Endothelial cell of umbilical vein (primary cell): ENCODE measurements at regions not wholly inside any gene's neighbourhood (a gene's known extent, or its start where the extent isn't known, plus 50 kb on each side); places are given as distances from the start of the nearest gene placed in this dataset.

Experiments
- BruUV-seq: library from RNA; stranded (reverse); fragments of 400-500 nt; replicated peaks from 2 replicates; lab custom pipeline; 2021; lab: Mats Ljungman, UMichigan
- CTCF ChIA-PET: fragments of 300-600, 350-600 bp; sonication (Branson Sonifier 250); formaldehyde crosslinking; loops from one replicate; lab custom pipeline; 2021; ENCODE audit warnings: antibody characterized with exemption, inconsistent platforms; lab: Charles Lee
- POLR2A ChIA-PET: fragments of 300-600, 350-600 bp; sonication (Branson Sonifier 250); formaldehyde crosslinking; loops from one replicate; lab custom pipeline; 2021; ENCODE audit warnings: antibody characterized with exemption, inconsistent platforms; lab: Charles Lee
- DNase-seq: peaks from one replicate; pipeline ENCODE4 v3.0.0-alpha.2; 2011; ENCODE audit warnings: low read depth, low spot score
- FAIRE-seq: peaks from 2 replicates; lab custom pipeline; 2011; peaks lifted over from hg19 to GRCh38; lab: Jason Lieb, UNC
- H2AFZ ChIP-seq: 2 replicates; pipeline ENCODE4 v1.6.0; 2012; ENCODE audit warnings: low read depth, low read length, control low read depth, inconsistent platforms
- H3K27ac ChIP-seq: 2 replicates; pipeline ENCODE4 v1.5.1; 2011; ENCODE audit warnings: low read depth, mild to moderate bottlenecking, control low read depth, low read length, moderate library complexity; ENCODE audit not compliant: insufficient read depth
- H3K27me3 ChIP-seq, 2 experiments: 2 replicates each; pipeline versions ENCODE4 v1.6.0 to v1.6.1; 2011; ENCODE audit warnings: low read length in 2 of 2, mixed read lengths in 1 of 2; ENCODE audit not compliant: control insufficient read depth in 2 of 2, insufficient read depth in 2 of 2
- H3K36me3 ChIP-seq, 2 experiments: 2 replicates in 1 of 2; 3 replicates in 1 of 2; pipeline ENCODE4 v1.5.1; 2011; ENCODE audit warnings: low read length in 2 of 2, mild to moderate bottlenecking in 1 of 2, moderate library complexity in 1 of 2; ENCODE audit not compliant: control insufficient read depth in 2 of 2, insufficient read depth in 2 of 2; ENCODE audit errors: extremely low read depth in 1 of 2
- H3K4me1 ChIP-seq: 3 replicates; pipeline ENCODE4 v1.5.1; 2011; ENCODE audit warnings: mild to moderate bottlenecking, low read length; ENCODE audit not compliant: control insufficient read depth, insufficient read depth; ENCODE audit errors: extremely low read depth
- H3K4me2 ChIP-seq: 2 replicates; pipeline ENCODE4 v1.6.1; 2011; ENCODE audit warnings: low read length, control low read depth, mixed read lengths; ENCODE audit not compliant: insufficient read depth
- H3K4me3 ChIP-seq, 3 experiments: fragments of 200-600 bp in 1 of 3; sonication (generic), shearing (Covaris generic) in 1 of 3; replicated peaks in 1 of 3; 2 replicates each; pipeline ENCODE4 v1.5.1; 2011 to 2016; ENCODE audit warnings: control low read depth in 3 of 3, low read length in 3 of 3, mild to moderate bottlenecking in 2 of 3, inconsistent platforms in 1 of 3, low read depth in 1 of 3, moderate library complexity in 1 of 3; ENCODE audit not compliant: insufficient read depth in 1 of 3
- H3K79me2 ChIP-seq: 2 replicates; pipeline ENCODE4 v1.6.0; 2012; ENCODE audit warnings: low read length, inconsistent platforms; ENCODE audit not compliant: control insufficient read depth, insufficient read depth
- H3K9ac ChIP-seq: replicated peaks from 2 replicates; pipeline ENCODE3; 2011; ENCODE audit warnings: low read length, control low read depth; ENCODE audit not compliant: insufficient read depth; ENCODE audit errors: extremely low read depth
- H3K9me1 ChIP-seq: replicated peaks from 3 replicates; pipeline ENCODE4 v1.6.0; 2011; ENCODE audit warnings: mild to moderate bottlenecking, low read length; ENCODE audit not compliant: control insufficient read depth, insufficient read depth; ENCODE audit errors: extremely low read depth
- H3K9me3 ChIP-seq: replicated peaks from 2 replicates; pipeline ENCODE4 v1.5.1; 2012; ENCODE audit warnings: low read length, inconsistent platforms; ENCODE audit not compliant: control insufficient read depth, insufficient read depth
- H4K20me1 ChIP-seq: replicated peaks from 2 replicates; pipeline ENCODE3; 2011; ENCODE audit warnings: mild to moderate bottlenecking, low read length; ENCODE audit not compliant: control insufficient read depth, insufficient read depth; ENCODE audit errors: extremely low read depth
- CTCF ChIP-seq, 2 donors: IDR thresholded peaks; 1 replicate in 1 of 2; 2 replicates in 1 of 2; pipeline ENCODE4 v1.5.1; 2011; ENCODE audit warnings: low read length in 2 of 2, mild to moderate bottlenecking in 2 of 2, moderate library complexity in 2 of 2, control low read depth in 1 of 2, inconsistent platforms in 1 of 2, low read depth in 1 of 2; ENCODE audit not compliant: insufficient read depth in 1 of 2; ENCODE audit errors: extremely low read depth in 1 of 2
- EZH2 ChIP-seq: IDR thresholded peaks from 2 replicates; pipeline ENCODE4 v1.6.1; 2012; ENCODE audit warnings: borderline replicate concordance, low read depth, mild to moderate bottlenecking, moderate library complexity, low read length, inconsistent platforms; ENCODE audit not compliant: severe bottlenecking
- FOS ChIP-seq: IDR thresholded peaks from 2 replicates; pipeline ENCODE4 v1.6.1; 2011; ENCODE audit warnings: mild to moderate bottlenecking, low read length, moderate library complexity, borderline replicate concordance; ENCODE audit not compliant: insufficient read depth
- GATA2 ChIP-seq: IDR thresholded peaks from 2 replicates; pipeline ENCODE4 v1.7.0; 2011; ENCODE audit warnings: low read depth, mild to moderate bottlenecking, moderate library complexity, mixed read lengths, low read length; ENCODE audit not compliant: insufficient read length, insufficient read depth
- JUN ChIP-seq: IDR thresholded peaks from 2 replicates; pipeline ENCODE4 v1.6.1; 2011; ENCODE audit warnings: borderline replicate concordance, low read depth; ENCODE audit not compliant: insufficient read length, insufficient read depth
- MAX ChIP-seq: IDR thresholded peaks from 2 replicates; pipeline ENCODE4 v1.6.1; 2011; ENCODE audit not compliant: insufficient read depth, insufficient read length
- MYC ChIP-seq: IDR thresholded peaks from one replicate; pipeline ENCODE4 v1.6.1; 2011; ENCODE audit warnings: mild to moderate bottlenecking, low read depth, low read length
- POLR2A ChIP-seq: IDR thresholded peaks from 2 replicates; pipeline ENCODE4 v1.6.1; 2012; ENCODE audit warnings: low read depth, mild to moderate bottlenecking, control low read depth, low read length
- POLR2AphosphoS5 ChIP-seq: IDR thresholded peaks from 2 replicates; pipeline ENCODE4 v1.6.1; 2012; ENCODE audit warnings: low read depth, mild to moderate bottlenecking, control low read depth, low read length, moderate library complexity; ENCODE audit not compliant: insufficient read depth
- dilution Hi-C: fragments of 300-500 bp; cut with MboI; formaldehyde crosslinking; loops from one replicate; pipeline ENCODE4 v1.15.0; 2019; ENCODE audit warnings: low sequenced_read_pairs; ENCODE audit not compliant: extremely low pct_ligation_motif_present
- intact Hi-C: fragments of 100-400 bp; cut with micrococcal nuclease; formaldehyde crosslinking; loops from one replicate; pipeline ENCODE4 v1.10.0; 2022

DNA sequence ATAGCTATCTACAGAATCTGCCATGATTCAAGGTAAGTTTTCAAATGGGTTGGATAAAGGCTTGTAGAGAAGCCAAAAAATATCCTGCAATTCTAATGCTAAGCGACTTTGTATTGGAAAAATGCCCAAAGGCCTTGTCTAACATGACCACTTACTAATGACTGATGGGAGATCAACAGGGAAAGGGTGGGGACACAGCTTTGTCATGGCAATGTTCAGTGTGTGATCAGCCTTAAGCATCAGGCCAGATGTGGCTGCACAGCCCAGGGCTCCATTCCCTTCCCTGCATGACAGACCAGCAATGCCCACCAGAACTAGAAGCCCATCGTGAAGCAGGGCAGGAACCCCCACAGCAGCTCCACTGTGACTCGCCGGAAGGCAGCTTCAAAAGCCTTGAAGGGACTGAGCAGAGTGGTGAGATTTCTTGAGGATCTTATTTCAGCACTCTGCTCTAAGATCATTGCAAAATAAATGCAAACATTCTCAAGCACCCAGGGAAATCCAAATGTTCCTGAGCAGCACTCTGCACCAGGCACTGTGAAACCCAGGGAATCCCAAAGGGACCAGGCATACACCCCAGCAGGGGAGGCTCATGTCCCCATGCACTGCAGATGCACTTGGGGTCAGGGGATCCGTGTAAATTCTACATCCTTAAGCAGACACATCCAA is 517.9 kb upstream of the SMIM21 start:
- no peak overlapping the region for H3K4me2 ChIP-seq
- no peak overlapping the region for H3K27ac ChIP-seq
- peaks cover 4% of the 10 kb centered on the region for H3K9me3 ChIP-seq
- BruUV-seq: no TSS peak
- H3K27me3 ChIP-seq: no peaks in the 10 kb centered on the region
- DNase-seq: no peak
- no peaks in the 10 kb centered on the region for H3K9me1 ChIP-seq
- no peak overlapping the region for H2AFZ ChIP-seq
- no peak for TF ChIP-seq MYC
- no peak for TF ChIP-seq MAX
- no peak for TF ChIP-seq JUN
- no peak for TF ChIP-seq EZH2
- TF ChIP-seq CTCF (IDR thresholded peaks at IDR 0.05; ENCODE audit: extremely low read depth in 1 of 2, insufficient read depth in 1 of 2, low read depth in 1 of 2, low read length in 2 of 2): no peak
- TF ChIP-seq GATA2: no peak
- TF ChIP-seq FOS: no peak
- no peak for TF ChIP-seq POLR2AphosphoS5
- TF ChIP-seq POLR2A: no peak
- no peaks in the 10 kb centered on the region for H3K36me3 ChIP-seq
- no peaks in the 10 kb centered on the region for H3K79me2 ChIP-seq
- intact Hi-C loops: no loop called here
- H3K4me1 ChIP-seq: no peaks in the 10 kb centered on the region
- POLR2A ChIA-PET: no interaction called here
- FAIRE-seq: no peak
- dilution Hi-C loops: no loop called here
- H3K4me3 ChIP-seq: no peak overlapping the region
- H4K20me1 ChIP-seq: no peaks in the 10 kb centered on the region
- H3K9ac ChIP-seq: no peak overlapping the region
- CTCF ChIA-PET: no interaction called here
